ENCODE measurements at regions not wholly inside any gene's neighbourhood (a gene's known extent, or its start where the extent isn't known, plus 50 kb on each side); places are given as distances from the start of the nearest gene placed in this dataset.

DNA sequence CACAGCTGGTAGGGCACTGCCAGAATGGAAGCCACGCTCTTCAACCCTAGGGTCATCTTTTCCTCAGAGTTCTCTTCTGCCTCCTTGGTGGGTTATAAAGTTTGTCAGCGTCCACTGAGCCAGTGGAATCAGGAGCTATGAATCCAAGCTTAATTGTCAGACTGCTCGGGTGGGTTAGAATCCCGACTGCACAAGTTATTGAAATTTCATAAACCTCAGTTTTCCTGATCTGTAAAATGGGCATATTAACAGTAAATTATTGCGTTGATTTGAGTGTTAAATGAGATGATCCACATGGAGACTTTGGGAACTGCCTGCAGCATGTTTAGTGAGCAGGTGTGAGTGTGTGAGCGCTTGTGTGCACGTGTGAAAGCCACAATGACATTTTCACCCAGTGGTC lies 400.5 kb upstream of the CDH11 start:
- no peak for TF ChIP-seq CTCF (IDR thresholded peaks at IDR 0.05; ENCODE audit: low read depth, low read length, poor library complexity, severe bottlenecking)
- no peak for TF ChIP-seq EZH2phosphoT487 (IDR thresholded peaks at IDR 0.05; ENCODE audit: borderline replicate concordance, low read length)

Measured in DOHH2 (cell line).